ENCODE measurements at regions not wholly inside any gene's neighbourhood (a gene's known extent, or its start where the extent isn't known, plus 50 kb on each side); places are given as distances from the start of the nearest gene placed in this dataset.
A peak's percentile ranks its signal among the peaks of the same experiment; 100 is the strongest.

DNA sequence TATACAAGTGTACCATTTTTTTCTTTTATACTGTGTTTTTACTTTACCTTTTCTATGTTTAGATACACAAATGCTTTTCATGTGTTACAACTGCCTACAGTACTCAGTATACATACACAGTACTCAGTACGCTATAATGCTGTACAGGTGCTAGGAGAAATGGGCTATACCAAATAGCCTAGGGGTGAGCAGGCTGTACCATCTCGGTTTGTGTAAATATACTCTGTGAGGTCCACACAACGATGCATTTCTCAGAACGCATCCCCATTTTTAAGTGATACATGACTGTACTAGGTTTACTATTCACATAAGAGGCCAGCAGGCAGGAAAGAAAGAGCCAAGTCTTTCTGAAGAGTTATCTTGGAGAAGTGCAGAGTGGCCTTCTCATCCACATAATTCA lies 426.4 kb upstream of the MTPN start:
- CTCF ChIA-PET (ENCODE audit: partially characterized antibody) = interaction anchor here (1.2 kb wide), 1 partner anchor 553 kb away, joined by 3 read pairs; no protein-coding TSS in a partner anchor
- Histone ChIP-seq H4K5ac (ENCODE audit: insufficient read length, low read depth, low read length) (no peak overlapping the region), H2BK120ac (replicated peaks; ENCODE audit: low read depth, low read length) (no peak overlapping the region), H3K36me3 (ENCODE audit: control insufficient read depth in 2 of 4, insufficient read depth in 4 of 4, low read length in 3 of 4) (no peaks in the 10 kb centered on the region), H3K79me1 (ENCODE audit: low read depth, low read length) (no peaks in the 10 kb centered on the region), H3K27me3 (replicated peaks in 1 of 4; ENCODE audit: control insufficient read depth in 3 of 4, extremely low read depth in 1 of 4, insufficient read depth in 3 of 4, low read length in 3 of 4) (peaks cover under 1 to 3% (median 2%) of the 10 kb centered on the region in 4 experiments; a peak in 4 of 7 replicates), H3K4ac (replicated peaks; ENCODE audit: insufficient read length, low read depth, low read length) (no peak overlapping the region), H2AFZ (ENCODE audit: low read length) (no peak overlapping the region), H3K14ac (ENCODE audit: insufficient read length) (no peak overlapping the region), H3K4me3 (ENCODE audit: extremely low read depth in 1 of 4, insufficient read depth in 2 of 4, low read depth in 3 of 4, low read length in 4 of 4) (no peak overlapping the region), H2BK15ac (ENCODE audit: low read length) (no peak overlapping the region), H4K20me1 (replicated peaks in 1 of 2; ENCODE audit: control insufficient read depth in 1 of 2, insufficient read depth in 2 of 2, low read length in 2 of 2) (no peaks in the 10 kb centered on the region), H3K4me2 (ENCODE audit: insufficient read depth in 1 of 2, low read depth in 2 of 2, low read length in 2 of 2) (no peak overlapping the region), H3K4me1 (replicated peaks in 1 of 4; ENCODE audit: control insufficient read depth in 3 of 4, insufficient read depth in 4 of 4, low read length in 3 of 4) (peaks cover 0 to 5% (median 3%) of the 10 kb centered on the region in 4 experiments; a peak in 3 of 7 replicates), H4K91ac (replicated peaks; ENCODE audit: insufficient read length, low read length) (no peak overlapping the region), H3K9me3 (ENCODE audit: insufficient read depth in 2 of 2, low read depth in 1 of 2, low read length in 1 of 2) (no peaks in the 10 kb centered on the region), H4K8ac (ENCODE audit: extremely low read depth, insufficient read depth, low read length) (no peak overlapping the region), H3K23me2 (ENCODE audit: low read depth, low read length) (no peaks in the 10 kb centered on the region), H2BK20ac (ENCODE audit: low read length) (no peak overlapping the region), H3K79me2 (ENCODE audit: control insufficient read depth in 1 of 2, insufficient read depth in 2 of 2, low read length in 2 of 2) (no peaks in the 10 kb centered on the region), H2BK5ac (ENCODE audit: low read depth, low read length) (no peak overlapping the region), H3K27ac (ENCODE audit: low read depth, low read length) (no peak overlapping the region), H3K9ac (replicated peaks in 1 of 4; ENCODE audit: extremely low read depth in 1 of 4, low read depth in 3 of 4, low read length in 3 of 4) (no peak overlapping the region), H3K18ac (ENCODE audit: extremely low read depth, low read length) (no peak overlapping the region), H3K23ac (ENCODE audit: insufficient read length) (no peak overlapping the region), H2AK5ac (ENCODE audit: low read depth, low read length) (no peak overlapping the region), H2BK12ac (ENCODE audit: low read depth, low read length) (no peak overlapping the region), H3K56ac (replicated peaks; ENCODE audit: insufficient read length, low read depth, low read length) (no peak overlapping the region)
- POLR2A ChIA-PET (ENCODE audit: partially characterized antibody) = no interaction called here
- FAIRE-seq (no peak), DNase-seq (ENCODE audit: low read depth in 1 of 2, low spot score in 2 of 2) (no peak)
- WGBS, 2 experiments (ENCODE audit: extremely low coverage in 1 of 2, insufficient coverage in 1 of 2, insufficient read length in 1 of 2, insufficient replicate concordance in 2 of 2, low coverage in 1 of 2, low lambda C conversion rate in 2 of 2, missing lambda C conversion rate in 1 of 2) = 92% methylated on average over 4 of the region's 4 CpGs; no CpG with 5 or more reads in 1 of the 2 experiments
- TF ChIP-seq CTBP2 (IDR thresholded peaks at IDR 0.05; ENCODE audit: borderline replicate concordance, insufficient read depth, insufficient read length, low read length) = no peak
- TF ChIP-seq JUND (IDR thresholded peaks at IDR 0.05; ENCODE audit: low read length) = peak; percentile 46; the same call in 1 of the 2 replicates
- TF ChIP-seq EP300 (IDR thresholded peaks at IDR 0.05; ENCODE audit: borderline replicate concordance in 1 of 2, low read depth in 2 of 2, low read length in 2 of 2) = 0 out of 3 replicates have a peak, but pooled peaks of 1 of the 2 experiments have one; percentile 23
